ENCODE measurements at regions not wholly inside any gene's neighbourhood (a gene's known extent, or its start where the extent isn't known, plus 50 kb on each side); places are given as distances from the start of the nearest gene placed in this dataset.

GRCh38 chr10:63008491-63008890 lies 124.6 kb upstream of the NRBF2 start:
- no peak for TF ChIP-seq TAF1 (IDR thresholded peaks at IDR 0.05; ENCODE audit: low read depth, low read length)
- TF ChIP-seq PAX5 (IDR thresholded peaks at IDR 0.05; ENCODE audit: insufficient read depth, low read length, severe bottlenecking), result no peak
- TF ChIP-seq POLR2AphosphoS5 (IDR thresholded peaks at IDR 0.05; ENCODE audit: low read depth, low read length), result no peak
- TF ChIP-seq SPI1 (IDR thresholded peaks at IDR 0.05; ENCODE audit: low read depth, low read length), result no peak
- no peak for TF ChIP-seq POLR2A (IDR thresholded peaks at IDR 0.05; ENCODE audit: low read depth, low read length)
- no peak for TF ChIP-seq POU2F2 (IDR thresholded peaks at IDR 0.05; ENCODE audit: low read depth, low read length)
- DNase-seq (ENCODE audit: insufficient read length, low spot score), result no peak
- FAIRE-seq, result no peak

DNA sequence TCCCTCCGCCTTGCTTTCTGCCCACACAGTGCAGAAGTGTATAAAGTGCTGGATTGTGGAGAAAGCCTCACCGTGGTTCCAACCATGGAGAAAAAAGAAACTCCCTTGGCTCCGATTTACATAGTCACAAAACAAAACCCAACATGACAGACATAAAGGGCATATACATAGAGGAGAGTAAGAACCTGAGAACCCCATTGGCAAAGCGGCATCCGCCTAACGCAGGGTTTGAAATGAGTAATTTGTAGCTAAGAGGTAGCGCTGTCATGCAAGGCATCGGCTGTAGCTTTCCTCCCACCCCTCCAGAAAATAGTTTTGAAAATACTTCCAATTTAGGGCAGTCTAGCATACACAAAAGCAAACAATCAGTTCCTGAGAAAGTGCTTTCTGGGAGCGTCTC lies 126.0 kb upstream of the NRBF2 start:
- DNase-seq (ENCODE audit: insufficient read length, low spot score) (no peak), FAIRE-seq (no peak)
- TF ChIP-seq SPI1 (IDR thresholded peaks at IDR 0.05; ENCODE audit: low read depth, low read length) (no peak), POU2F2 (IDR thresholded peaks at IDR 0.05; ENCODE audit: low read depth, low read length) (no peak), PAX5 (IDR thresholded peaks at IDR 0.05; ENCODE audit: insufficient read depth, low read length, severe bottlenecking) (no peak), POLR2A (IDR thresholded peaks at IDR 0.05; ENCODE audit: low read depth, low read length) (no peak), POLR2AphosphoS5 (IDR thresholded peaks at IDR 0.05; ENCODE audit: low read depth, low read length) (no peak), TAF1 (IDR thresholded peaks at IDR 0.05; ENCODE audit: low read depth, low read length) (no peak)

- DNase-seq (ENCODE audit: insufficient read length, low spot score) (no peak), FAIRE-seq (no peak)
- TF ChIP-seq PAX5 (IDR thresholded peaks at IDR 0.05; ENCODE audit: insufficient read depth, low read length, severe bottlenecking), result no peak
- TF ChIP-seq POLR2A (IDR thresholded peaks at IDR 0.05; ENCODE audit: low read depth, low read length), result no peak
- no peak for TF ChIP-seq TAF1 (IDR thresholded peaks at IDR 0.05; ENCODE audit: low read depth, low read length)
- no peak for TF ChIP-seq SPI1 (IDR thresholded peaks at IDR 0.05; ENCODE audit: low read depth, low read length)
- TF ChIP-seq POU2F2 (IDR thresholded peaks at IDR 0.05; ENCODE audit: low read depth, low read length), result no peak
- TF ChIP-seq POLR2AphosphoS5 (IDR thresholded peaks at IDR 0.05; ENCODE audit: low read depth, low read length), result no peak
Measured at GRCh38 chr10:63005246-63005645, 127.9 kb upstream of the NRBF2 start.

DNA sequence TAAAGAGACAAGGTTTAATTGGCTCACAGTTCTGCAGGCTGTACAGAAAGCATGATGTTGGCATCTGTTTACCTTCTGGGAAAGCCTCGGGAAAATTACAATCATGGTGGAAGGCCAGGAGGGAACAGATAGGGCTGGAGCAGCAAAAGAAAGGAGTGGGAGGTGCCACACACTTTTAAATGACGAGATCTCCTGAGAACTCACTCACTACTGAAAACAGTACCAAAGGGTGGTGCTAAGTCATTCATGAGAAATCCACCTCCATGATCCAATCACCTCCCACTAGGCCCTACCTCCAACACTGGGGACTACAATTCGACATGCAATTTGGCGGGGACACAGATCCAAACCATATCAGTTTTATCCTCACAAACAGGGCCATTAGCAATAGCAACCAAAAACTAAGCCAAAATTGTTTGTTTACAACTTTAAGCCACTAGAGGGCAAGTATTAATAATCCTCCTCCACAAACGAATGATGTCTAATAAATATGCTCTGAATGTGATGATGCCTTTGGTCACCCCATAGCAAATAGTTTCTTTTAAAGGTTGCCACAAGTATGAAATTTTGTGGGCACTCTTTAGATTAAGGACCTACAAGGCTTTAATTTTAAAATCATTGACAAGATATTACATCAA lies 129.2 kb upstream of the NRBF2 start:
- FAIRE-seq, result peak; percentile 72
- no peak for DNase-seq (ENCODE audit: insufficient read length, low spot score)
- TF ChIP-seq POLR2AphosphoS5 (IDR thresholded peaks at IDR 0.05; ENCODE audit: low read depth, low read length) (no peak), POU2F2 (IDR thresholded peaks at IDR 0.05; ENCODE audit: low read depth, low read length) (no peak), SPI1 (IDR thresholded peaks at IDR 0.05; ENCODE audit: low read depth, low read length) (no peak), PAX5 (IDR thresholded peaks at IDR 0.05; ENCODE audit: insufficient read depth, low read length, severe bottlenecking) (no peak), POLR2A (IDR thresholded peaks at IDR 0.05; ENCODE audit: low read depth, low read length) (no peak), TAF1 (IDR thresholded peaks at IDR 0.05; ENCODE audit: low read depth, low read length) (no peak)

DNA sequence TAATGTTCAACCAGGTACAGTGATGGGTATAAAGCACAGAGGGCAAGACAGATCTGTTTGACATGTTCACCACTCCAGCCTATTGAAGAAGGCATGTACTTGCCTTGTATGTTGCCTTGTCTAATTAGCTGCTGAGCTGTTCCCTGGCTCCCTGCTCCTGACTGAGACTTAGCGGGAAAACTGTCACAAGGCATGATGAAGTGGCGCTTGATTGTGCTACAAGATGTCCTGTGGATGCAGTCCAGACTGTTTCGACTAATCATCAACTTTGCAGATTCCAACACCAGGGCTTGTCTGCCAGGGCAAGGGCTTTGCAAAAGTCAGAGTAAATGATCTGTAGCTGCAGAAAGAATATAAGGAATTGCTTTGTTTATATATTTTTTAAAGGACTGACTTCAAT lies 136.2 kb upstream of the NRBF2 start:
- peak; percentile 28 for FAIRE-seq
- no peak for DNase-seq (ENCODE audit: insufficient read length, low spot score)
- TF ChIP-seq POLR2A (IDR thresholded peaks at IDR 0.05; ENCODE audit: low read depth, low read length) (no peak), TAF1 (IDR thresholded peaks at IDR 0.05; ENCODE audit: low read depth, low read length) (no peak), POU2F2 (IDR thresholded peaks at IDR 0.05; ENCODE audit: low read depth, low read length) (no peak)

GRCh38 chr10:62996516-62996915 lies 136.6 kb upstream of the NRBF2 start:
- FAIRE-seq, result no peak
- no peak for TF ChIP-seq POU2F2 (IDR thresholded peaks at IDR 0.05; ENCODE audit: low read depth, low read length)
- no peak for TF ChIP-seq POLR2A (IDR thresholded peaks at IDR 0.05; ENCODE audit: low read depth, low read length)
- TF ChIP-seq PAX5 (IDR thresholded peaks at IDR 0.05; ENCODE audit: insufficient read depth, low read length, severe bottlenecking), result no peak
- no peak for TF ChIP-seq SPI1 (IDR thresholded peaks at IDR 0.05; ENCODE audit: low read depth, low read length)
- TF ChIP-seq POLR2AphosphoS5 (IDR thresholded peaks at IDR 0.05; ENCODE audit: low read depth, low read length), result no peak
- no peak for TF ChIP-seq TAF1 (IDR thresholded peaks at IDR 0.05; ENCODE audit: low read depth, low read length)

GRCh38 chr10:62993121-62993520 lies 140.0 kb upstream of the NRBF2 start:
- FAIRE-seq (no peak), DNase-seq (ENCODE audit: insufficient read length, low spot score) (no peak)
- TF ChIP-seq TAF1 (IDR thresholded peaks at IDR 0.05; ENCODE audit: low read depth, low read length), result no peak
- TF ChIP-seq PAX5 (IDR thresholded peaks at IDR 0.05; ENCODE audit: insufficient read depth, low read length, severe bottlenecking), result no peak
- TF ChIP-seq POLR2A (IDR thresholded peaks at IDR 0.05; ENCODE audit: low read depth, low read length), result no peak
- no peak for TF ChIP-seq SPI1 (IDR thresholded peaks at IDR 0.05; ENCODE audit: low read depth, low read length)
- TF ChIP-seq POU2F2 (IDR thresholded peaks at IDR 0.05; ENCODE audit: low read depth, low read length), result no peak
- TF ChIP-seq POLR2AphosphoS5 (IDR thresholded peaks at IDR 0.05; ENCODE audit: low read depth, low read length), result no peak

More at GRCh38 chr10:62996516-62996915, 136.6 kb upstream of the NRBF2 start:
- DNase-seq (ENCODE audit: insufficient read length, low spot score), result no peak

GRCh38 chr10:62992145-62992721 lies 140.9 kb upstream of the NRBF2 start:
- DNase-seq (ENCODE audit: insufficient read length, low spot score), result no peak
- peak; percentile 13 for FAIRE-seq
- TF ChIP-seq POLR2AphosphoS5 (IDR thresholded peaks at IDR 0.05; ENCODE audit: low read depth, low read length), result no peak
- TF ChIP-seq SPI1 (IDR thresholded peaks at IDR 0.05; ENCODE audit: low read depth, low read length), result peak; percentile 80
- TF ChIP-seq TAF1 (IDR thresholded peaks at IDR 0.05; ENCODE audit: low read depth, low read length), result no peak

- no peak for TF ChIP-seq PAX5 (IDR thresholded peaks at IDR 0.05; ENCODE audit: insufficient read depth, low read length, severe bottlenecking)
- TF ChIP-seq SPI1 (IDR thresholded peaks at IDR 0.05; ENCODE audit: low read depth, low read length), result no peak
- TF ChIP-seq TAF1 (IDR thresholded peaks at IDR 0.05; ENCODE audit: low read depth, low read length), result no peak
- no peak for TF ChIP-seq POU2F2 (IDR thresholded peaks at IDR 0.05; ENCODE audit: low read depth, low read length)
- FAIRE-seq (no peak), DNase-seq (ENCODE audit: insufficient read length, low spot score) (no peak)
Measured at GRCh38 chr10:62990126-62990525, 143.0 kb upstream of the NRBF2 start.
